Osteoblast (primary cell): ENCODE measurements at regions not wholly inside any gene's neighbourhood (a gene's known extent, or its start where the extent isn't known, plus 50 kb on each side); places are given as distances from the start of the nearest gene placed in this dataset.

Experiments
- DNase-seq: peaks from one replicate; pipeline ENCODE4 v3.0.0; 2011; ENCODE audit warnings: low spot score, mixed read lengths; ENCODE audit not compliant: insufficient read length; ENCODE audit errors: missing footprints
- H2AFZ ChIP-seq: 2 replicates; pipeline ENCODE4 v1.6.0; 2011; ENCODE audit warnings: mild to moderate bottlenecking, low read length
- H3K27ac ChIP-seq: 2 replicates; pipeline ENCODE4 v1.5.1; 2011; ENCODE audit warnings: mild to moderate bottlenecking, low read depth, low read length, moderate library complexity
- H3K27me3 ChIP-seq: 2 replicates; pipeline ENCODE4 v1.6.0; 2012; ENCODE audit warnings: mild to moderate bottlenecking, control low read depth, inconsistent platforms, low read length, moderate library complexity; ENCODE audit not compliant: insufficient read depth
- H3K36me3 ChIP-seq: 2 replicates; pipeline ENCODE4 v1.5.1; 2011; ENCODE audit warnings: mild to moderate bottlenecking, low read length, control low read depth, moderate library complexity; ENCODE audit not compliant: insufficient read depth
- H3K4me1 ChIP-seq: 2 replicates; pipeline ENCODE4 v1.5.1; 2011; ENCODE audit warnings: mild to moderate bottlenecking, low read length, control low read depth, moderate library complexity; ENCODE audit not compliant: insufficient read depth
- H3K4me2 ChIP-seq: 2 replicates; pipeline ENCODE4 v1.6.0; 2011; ENCODE audit warnings: mild to moderate bottlenecking, low read length; ENCODE audit not compliant: insufficient read depth
- H3K4me3 ChIP-seq: fragments of 200-600 bp; sonication (generic); 3 replicates; pipeline ENCODE4 v1.5.1; 2012; ENCODE audit warnings: mild to moderate bottlenecking, low read length, inconsistent platforms; ENCODE audit not compliant: insufficient read depth
- H3K79me2 ChIP-seq: 2 replicates; pipeline ENCODE4 v1.6.0; 2012; ENCODE audit warnings: mild to moderate bottlenecking, low read length, control low read depth, inconsistent platforms; ENCODE audit not compliant: insufficient read depth
- H3K9me3 ChIP-seq: 2 replicates; pipeline ENCODE4 v1.5.1; 2011; ENCODE audit warnings: low read depth, low read length, control low read depth
- H4K20me1 ChIP-seq: 2 replicates; pipeline ENCODE4 v1.6.0; 2012; ENCODE audit warnings: mild to moderate bottlenecking, low read length, control low read depth; ENCODE audit not compliant: insufficient read depth
- CTCF ChIP-seq: IDR thresholded peaks from 2 replicates; pipeline ENCODE4 v1.5.1; 2011; ENCODE audit warnings: mild to moderate bottlenecking, low read depth, low read length, moderate library complexity; ENCODE audit errors: extremely low read depth

DNA sequence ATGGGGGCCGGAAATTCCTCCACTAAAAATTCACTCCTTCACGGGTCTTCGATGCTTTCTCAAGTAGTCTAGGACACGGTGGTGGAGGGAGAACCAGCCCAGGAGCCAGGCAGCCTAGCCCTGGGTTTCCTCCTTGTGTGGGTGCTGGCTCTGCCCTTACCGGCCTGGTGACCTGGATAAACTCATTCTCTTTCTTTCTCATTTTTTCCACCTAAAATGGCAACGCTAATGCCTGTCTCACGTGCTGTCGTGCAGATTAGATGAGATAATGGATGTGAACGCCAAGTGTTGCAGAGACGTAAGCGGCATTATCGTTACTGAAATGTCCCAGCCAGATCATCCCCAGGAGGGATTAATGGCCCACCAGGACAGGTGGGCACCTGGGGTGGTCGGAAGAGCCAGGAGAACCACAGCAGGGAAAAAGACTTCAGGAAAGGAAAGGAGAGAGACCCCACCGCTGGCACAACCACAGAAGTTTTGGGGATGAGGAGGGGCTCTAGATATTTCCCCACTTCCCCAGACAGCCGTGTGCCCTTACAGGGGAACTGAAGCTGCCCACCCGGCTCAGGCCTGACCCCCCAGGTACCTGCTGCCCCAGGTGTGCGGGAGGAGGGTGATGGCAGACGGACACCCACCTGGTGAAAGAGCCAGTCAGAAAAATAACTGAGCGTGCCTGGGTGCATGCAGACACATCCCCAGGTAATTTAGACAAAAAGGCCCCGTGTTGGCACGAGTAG is 100.8 kb upstream of the ASAP2 start:
- no peak for DNase-seq
- no peak for TF ChIP-seq CTCF
- Histone ChIP-seq H3K36me3 (no peaks in the 10 kb centered on the region), H3K79me2 (no peaks in the 10 kb centered on the region), H3K27ac (no peak overlapping the region), H4K20me1 (no peaks in the 10 kb centered on the region), H3K27me3 (no peaks in the 10 kb centered on the region), H3K9me3 (no peaks in the 10 kb centered on the region), H3K4me1 (no peaks in the 10 kb centered on the region), H3K4me3 (no peak overlapping the region), H3K4me2 (no peak overlapping the region), H2AFZ (no peak overlapping the region)

DNA sequence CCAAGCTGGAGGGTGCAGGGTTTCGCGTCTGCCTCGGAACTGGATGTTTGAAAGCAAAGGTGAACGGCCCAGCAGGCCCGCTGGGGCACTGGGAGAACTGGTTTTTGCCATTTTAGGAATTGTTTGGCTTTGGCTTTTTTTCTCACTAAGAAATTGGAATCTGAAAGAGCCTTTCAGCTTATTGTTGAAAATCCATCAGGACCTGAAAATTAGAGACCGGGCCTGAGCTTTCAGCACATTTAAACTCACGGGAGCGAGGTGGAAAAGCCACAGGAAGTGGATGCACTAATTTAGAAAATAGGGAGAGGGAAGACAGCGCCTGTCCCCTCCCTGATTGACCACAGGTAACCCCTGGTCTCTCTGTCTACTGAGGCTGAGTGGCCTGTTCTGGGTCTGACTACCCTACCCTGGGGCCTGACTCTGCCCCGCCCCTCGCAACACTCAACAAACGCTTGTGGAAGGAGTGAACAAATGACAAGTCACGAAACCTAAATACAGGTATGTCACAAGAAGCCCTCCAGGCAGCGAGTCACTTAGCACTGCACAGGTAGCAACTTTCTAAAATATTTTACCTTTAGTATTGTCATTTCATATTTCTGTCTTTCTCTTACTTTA is 100.3 kb upstream of the MBOAT2 start:
- H3K79me2 ChIP-seq, result no peaks in the 10 kb centered on the region
- no peak overlapping the region for H3K4me3 ChIP-seq
- no peak overlapping the region for H3K27ac ChIP-seq
- no peak for TF ChIP-seq CTCF
- H3K4me1 ChIP-seq, result peaks cover 9% of the 10 kb centered on the region
- H4K20me1 ChIP-seq, result no peaks in the 10 kb centered on the region
- H3K36me3 ChIP-seq, result no peaks in the 10 kb centered on the region
- no peaks in the 10 kb centered on the region for H3K27me3 ChIP-seq
- no peak for DNase-seq
- H3K9me3 ChIP-seq, result no peaks in the 10 kb centered on the region
- H3K4me2 ChIP-seq, result no peak overlapping the region
- no peak overlapping the region for H2AFZ ChIP-seq

GRCh38 chr2:9102861-9103662 is 99.6 kb upstream of the MBOAT2 start:
- Histone ChIP-seq H3K79me2 (no peaks in the 10 kb centered on the region), H3K4me2 (no peak overlapping the region), H3K27ac (no peak overlapping the region), H3K4me1 (peaks cover 9% of the 10 kb centered on the region), H3K9me3 (no peaks in the 10 kb centered on the region), H3K27me3 (no peaks in the 10 kb centered on the region), H4K20me1 (no peaks in the 10 kb centered on the region), H3K36me3 (no peaks in the 10 kb centered on the region), H2AFZ (no peak overlapping the region), H3K4me3 (no peak overlapping the region)
- DNase-seq, result no peak
- no peak for TF ChIP-seq CTCF

DNA sequence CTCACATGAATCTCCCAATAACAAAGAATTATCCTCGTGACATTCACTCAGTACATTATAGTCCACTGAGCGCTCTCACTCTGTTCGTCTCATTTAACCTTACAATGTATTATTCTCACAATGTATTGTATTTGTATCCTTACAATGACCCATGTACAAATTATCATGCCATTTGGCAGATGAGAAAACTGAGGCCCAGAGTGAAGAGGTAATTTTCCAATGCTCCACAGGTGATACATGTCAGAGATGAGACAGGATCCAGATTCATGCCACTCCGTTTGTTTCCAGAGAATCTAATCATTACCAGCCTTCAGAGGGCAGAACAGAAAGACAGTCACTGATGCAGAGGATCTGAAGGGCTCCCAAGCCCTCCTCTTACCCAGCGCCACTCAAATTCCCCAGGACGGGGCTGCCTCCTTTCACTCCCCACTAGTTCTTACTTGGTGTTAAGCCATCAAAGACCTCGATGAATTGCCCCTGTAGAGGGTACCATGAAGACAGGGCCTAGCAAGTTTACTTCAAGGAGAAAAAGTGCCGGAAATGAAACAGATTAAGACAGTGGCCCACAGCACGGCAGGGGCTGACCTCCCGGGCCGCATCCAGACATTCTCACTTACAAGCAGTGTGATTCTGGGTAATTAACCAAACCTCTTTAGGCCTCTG is 98.4 kb upstream of the MBOAT2 start:
- Histone ChIP-seq H3K9me3 (no peaks in the 10 kb centered on the region), H3K27ac (no peak overlapping the region), H3K4me1 (peaks cover 9% of the 10 kb centered on the region), H3K4me3 (no peak overlapping the region), H3K4me2 (no peak overlapping the region), H3K27me3 (no peaks in the 10 kb centered on the region), H3K79me2 (no peaks in the 10 kb centered on the region), H2AFZ (no peak overlapping the region), H3K36me3 (no peaks in the 10 kb centered on the region), H4K20me1 (no peaks in the 10 kb centered on the region)
- TF ChIP-seq CTCF, result no peak
- DNase-seq, result no peak
